ENCODE measurements at regions not wholly inside any gene's neighbourhood (a gene's known extent, or its start where the extent isn't known, plus 50 kb on each side); places are given as distances from the start of the nearest gene placed in this dataset.
A peak's percentile ranks its signal among the peaks of the same experiment; 100 is the strongest.

- DNase-seq (no peak), ATAC-seq (no peak)
- intact Hi-C loops (cut with DNase I), result loop anchor here in 2 of 4 donors (10.0 kb wide), 1 partner anchor 58 kb away; no protein-coding TSS in a partner anchor
- WGBS, result 76% methylated on average over 2 of the region's 2 CpGs
- no peaks in the 10 kb centered on the region for H3K9me3 ChIP-seq (ENCODE audit: control insufficient read depth, low read length)
- no peak overlapping the region for H3K4me3 ChIP-seq (ENCODE audit: low read length)
- H3K27ac ChIP-seq (ENCODE audit: low read length), result no peak overlapping the region
- no peaks in the 10 kb centered on the region for H3K4me1 ChIP-seq (ENCODE audit: control insufficient read depth, insufficient read depth, low read length)
- no peaks in the 10 kb centered on the region for H3K27me3 ChIP-seq (ENCODE audit: control insufficient read depth, insufficient read depth)
Observed at GRCh38 chr17:55632893-55633292, 89.8 kb downstream of the TMEM100 start.

- no peak overlapping the region for H3K4me3 ChIP-seq (ENCODE audit: low read length)
- H3K27me3 ChIP-seq (ENCODE audit: control insufficient read depth, insufficient read depth), result no peaks in the 10 kb centered on the region
- no peaks in the 10 kb centered on the region for H3K4me1 ChIP-seq (ENCODE audit: control insufficient read depth, insufficient read depth, low read length)
- no peak for ATAC-seq
- no peak for DNase-seq
- H3K27ac ChIP-seq (ENCODE audit: low read length), result no peak overlapping the region
- 76% methylated on average over 2 of the region's 2 CpGs for WGBS
- H3K9me3 ChIP-seq (ENCODE audit: control insufficient read depth, low read length), result no peaks in the 10 kb centered on the region
- intact Hi-C loops (cut with DNase I), result loop anchor here in 2 of 4 donors (10.0 kb wide), 1 partner anchor 57 kb away; no protein-coding TSS in a partner anchor
Observed at GRCh38 chr17:55632236-55632635, 90.4 kb downstream of the TMEM100 start.

DNA sequence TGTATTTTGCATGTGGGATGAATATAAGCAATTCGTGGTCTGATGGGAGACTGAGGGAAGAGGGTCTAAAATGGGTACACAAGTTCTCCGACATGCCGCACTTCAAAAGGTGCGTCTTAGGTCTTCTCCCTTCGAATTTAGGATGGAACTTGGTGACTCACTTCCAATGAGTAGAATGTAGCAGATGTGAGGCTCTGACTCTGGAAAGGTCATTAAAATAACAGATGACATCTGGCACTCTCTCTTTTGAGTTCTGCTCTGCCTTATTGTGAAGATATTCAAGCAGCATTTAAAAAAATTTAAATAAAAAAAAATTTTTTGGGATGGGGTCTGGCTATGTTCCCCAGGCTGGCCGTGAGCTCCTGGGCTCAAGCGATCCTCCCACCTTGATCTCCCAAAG, 92.7 kb downstream of the TMEM100 start:
- no peak for ATAC-seq
- WGBS, result 86% methylated on average over 7 of the region's 7 CpGs
- Histone ChIP-seq H3K27ac (ENCODE audit: low read length) (no peak overlapping the region), H3K27me3 (ENCODE audit: control insufficient read depth, insufficient read depth) (no peaks in the 10 kb centered on the region), H3K4me3 (ENCODE audit: low read length) (no peak overlapping the region), H3K9me3 (ENCODE audit: control insufficient read depth, low read length) (no peaks in the 10 kb centered on the region), H3K4me1 (ENCODE audit: control insufficient read depth, insufficient read depth, low read length) (no peaks in the 10 kb centered on the region)
- no peak for DNase-seq
- intact Hi-C loops (cut with DNase I), result loop anchor here in 2 of 4 donors (10.0 kb wide), 1 partner anchor 55 kb away; no protein-coding TSS in a partner anchor

DNA sequence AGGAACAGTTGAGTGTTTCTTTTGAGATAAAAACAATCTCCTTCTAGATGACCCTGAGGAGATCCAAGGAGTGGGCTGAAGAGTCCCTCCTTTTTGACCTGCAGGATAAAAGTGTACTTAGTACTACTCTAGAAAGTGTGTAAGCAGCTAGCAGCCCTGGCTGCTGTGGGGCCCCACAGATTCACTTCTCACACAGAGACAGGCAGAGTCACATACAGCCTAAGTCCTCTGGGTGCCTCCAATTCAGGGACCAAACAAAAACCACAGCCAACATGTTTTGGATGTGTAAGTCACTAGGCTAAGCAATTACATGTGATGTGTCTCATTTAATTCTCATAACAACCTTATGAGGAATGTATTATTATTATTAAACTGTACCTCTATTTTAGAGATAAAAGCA, 97.1 kb downstream of the TMEM100 start:
- ATAC-seq, result peak in 1 of 2 donors; percentile 15
- Histone ChIP-seq H3K4me1 (ENCODE audit: control insufficient read depth, insufficient read depth, low read length) (no peaks in the 10 kb centered on the region), H3K9me3 (ENCODE audit: control insufficient read depth, low read length) (no peaks in the 10 kb centered on the region), H3K4me3 (ENCODE audit: low read length) (no peak overlapping the region), H3K27me3 (ENCODE audit: control insufficient read depth, insufficient read depth) (no peaks in the 10 kb centered on the region), H3K27ac (ENCODE audit: low read length) (no peak overlapping the region)
- intact Hi-C loops (cut with DNase I), result no loop called here
- DNase-seq, result no peak

- H3K27ac ChIP-seq (ENCODE audit: low read length), result no peak overlapping the region
- 75% methylated on average over 3 of the region's 3 CpGs for WGBS
- DNase-seq, result no peak
Observed at GRCh38 chr17:55624772-55625433, 97.8 kb downstream of the TMEM100 start.

DNA sequence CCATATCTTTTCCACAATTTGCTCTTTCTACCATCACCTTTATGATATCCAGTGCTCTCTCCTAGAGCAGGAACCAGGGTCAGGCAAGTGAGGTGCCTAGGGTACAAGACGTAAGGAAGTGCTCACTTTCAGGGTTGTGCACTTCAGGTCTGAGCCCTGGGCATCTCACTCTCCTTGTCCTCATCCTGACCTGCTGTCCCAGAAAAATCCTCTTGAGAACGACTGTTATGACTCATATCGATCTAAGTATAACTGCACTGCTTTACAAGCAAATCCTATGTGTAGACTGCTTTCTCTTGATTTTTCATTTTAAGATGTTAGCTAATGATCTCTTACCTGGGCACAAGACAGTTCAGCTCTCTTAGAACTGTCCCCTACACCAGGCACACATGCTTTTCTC, 100.1 kb downstream of the TMEM100 start:
- 72% methylated on average over 3 of the region's 3 CpGs for WGBS
- Histone ChIP-seq H3K9me3 (ENCODE audit: control insufficient read depth, low read length) (no peaks in the 10 kb centered on the region), H3K27me3 (ENCODE audit: control insufficient read depth, insufficient read depth) (no peaks in the 10 kb centered on the region), H3K4me1 (ENCODE audit: control insufficient read depth, insufficient read depth, low read length) (no peaks in the 10 kb centered on the region), H3K4me3 (ENCODE audit: low read length) (no peak overlapping the region), H3K27ac (ENCODE audit: low read length) (no peak overlapping the region)
- DNase-seq (no peak), ATAC-seq (peak in 1 of 2 donors; percentile 17)
- intact Hi-C loops (cut with DNase I), result no loop called here

More at GRCh38 chr17:55624772-55625433, 97.8 kb downstream of the TMEM100 start:
- intact Hi-C loops (cut with DNase I), result no loop called here
- no peak for ATAC-seq
- H3K4me3 ChIP-seq (ENCODE audit: low read length), result no peak overlapping the region
- no peaks in the 10 kb centered on the region for H3K27me3 ChIP-seq (ENCODE audit: control insufficient read depth, insufficient read depth)
- H3K4me1 ChIP-seq (ENCODE audit: control insufficient read depth, insufficient read depth, low read length), result no peaks in the 10 kb centered on the region
- no peaks in the 10 kb centered on the region for H3K9me3 ChIP-seq (ENCODE audit: control insufficient read depth, low read length)

DNA sequence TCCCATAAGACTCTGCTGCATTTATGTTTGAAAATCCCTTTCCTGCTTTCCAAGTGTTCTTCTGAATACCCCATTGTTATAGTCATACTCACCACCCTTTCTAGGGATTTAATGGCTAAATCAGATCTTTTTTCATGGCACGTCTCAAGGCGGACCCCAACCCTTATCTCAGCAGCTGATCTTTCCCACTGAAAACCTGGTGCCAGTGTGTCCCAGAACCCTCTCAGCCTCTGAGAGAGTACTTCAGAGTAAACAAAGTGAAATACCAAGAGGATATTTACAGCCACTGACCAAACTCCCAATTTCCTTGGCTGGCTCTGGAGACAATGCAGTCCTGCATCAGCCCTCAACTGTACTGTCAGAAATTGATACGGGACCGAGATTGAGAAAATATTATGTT, 101.7 kb downstream of the TMEM100 start:
- peak in 1 of 2 donors; percentile 32 for ATAC-seq
- Histone ChIP-seq H3K4me3 (ENCODE audit: low read length) (no peak overlapping the region), H3K4me1 (ENCODE audit: control insufficient read depth, insufficient read depth, low read length) (no peaks in the 10 kb centered on the region), H3K27me3 (ENCODE audit: control insufficient read depth, insufficient read depth) (no peaks in the 10 kb centered on the region), H3K27ac (ENCODE audit: low read length) (no peak overlapping the region), H3K9me3 (ENCODE audit: control insufficient read depth, low read length) (no peaks in the 10 kb centered on the region)
- DNase-seq, result no peak
- intact Hi-C loops (cut with DNase I), result no loop called here
- 55% methylated on average over 4 of the region's 4 CpGs for WGBS

GRCh38 chr17:55620023-55620422, 102.6 kb downstream of the TMEM100 start:
- intact Hi-C loops (cut with DNase I), result no loop called here
- DNase-seq (no peak), ATAC-seq (peak; percentile 54 to 75)
- Histone ChIP-seq H3K4me3 (ENCODE audit: low read length) (no peak overlapping the region), H3K27me3 (ENCODE audit: control insufficient read depth, insufficient read depth) (no peaks in the 10 kb centered on the region), H3K4me1 (ENCODE audit: control insufficient read depth, insufficient read depth, low read length) (no peaks in the 10 kb centered on the region), H3K27ac (ENCODE audit: low read length) (no peak overlapping the region), H3K9me3 (ENCODE audit: control insufficient read depth, low read length) (no peaks in the 10 kb centered on the region)
- 59% methylated on average over 3 of the region's 3 CpGs for WGBS

GRCh38 chr17:55617441-55617840, 105.2 kb downstream of the TMEM100 start:
- Histone ChIP-seq H3K9me3 (ENCODE audit: control insufficient read depth, low read length) (no peaks in the 10 kb centered on the region), H3K4me1 (ENCODE audit: control insufficient read depth, insufficient read depth, low read length) (no peaks in the 10 kb centered on the region), H3K4me3 (ENCODE audit: low read length) (no peak overlapping the region), H3K27ac (ENCODE audit: low read length) (no peak overlapping the region), H3K27me3 (ENCODE audit: control insufficient read depth, insufficient read depth) (no peaks in the 10 kb centered on the region)
- peak in 1 of 3 donors; percentile 23 for DNase-seq
- WGBS, result 91% methylated on average over 5 of the region's 5 CpGs
- intact Hi-C loops (cut with DNase I), result no loop called here
- no peak for ATAC-seq

GRCh38 chr17:55614061-55614460, 102.8 kb upstream of the SMIM36 start:
- intact Hi-C loops (cut with DNase I), result no loop called here
- peaks cover 3% of the 10 kb centered on the region for H3K4me1 ChIP-seq (ENCODE audit: control insufficient read depth, insufficient read depth, low read length)
- 90% methylated on average over 2 of the region's 2 CpGs for WGBS
- DNase-seq, result no peak
- no peaks in the 10 kb centered on the region for H3K9me3 ChIP-seq (ENCODE audit: control insufficient read depth, low read length)
- no peak overlapping the region for H3K4me3 ChIP-seq (ENCODE audit: low read length)
- no peaks in the 10 kb centered on the region for H3K27me3 ChIP-seq (ENCODE audit: control insufficient read depth, insufficient read depth)
- no peak overlapping the region for H3K27ac ChIP-seq (ENCODE audit: low read length)
- no peak for ATAC-seq

- peak; percentile 71 to 91 for ATAC-seq
- peak in 2 of 3 donors; percentile 20 to 57 for DNase-seq
- Histone ChIP-seq H3K9me3 (ENCODE audit: control insufficient read depth, low read length) (no peaks in the 10 kb centered on the region), H3K27me3 (ENCODE audit: control insufficient read depth, insufficient read depth) (no peaks in the 10 kb centered on the region), H3K4me3 (ENCODE audit: low read length) (no peak overlapping the region), H3K27ac (ENCODE audit: low read length) (no peak overlapping the region), H3K4me1 (ENCODE audit: control insufficient read depth, insufficient read depth, low read length) (peaks cover 3% of the 10 kb centered on the region)
- WGBS, result 57% methylated on average over 6 of the region's 6 CpGs
- intact Hi-C loops (cut with DNase I), result no loop called here
Observed at GRCh38 chr17:55612691-55613141, 101.5 kb upstream of the SMIM36 start.
